ENCODE measurements at regions not wholly inside any gene's neighbourhood (a gene's known extent, or its start where the extent isn't known, plus 50 kb on each side); places are given as distances from the start of the nearest gene placed in this dataset.

DNA sequence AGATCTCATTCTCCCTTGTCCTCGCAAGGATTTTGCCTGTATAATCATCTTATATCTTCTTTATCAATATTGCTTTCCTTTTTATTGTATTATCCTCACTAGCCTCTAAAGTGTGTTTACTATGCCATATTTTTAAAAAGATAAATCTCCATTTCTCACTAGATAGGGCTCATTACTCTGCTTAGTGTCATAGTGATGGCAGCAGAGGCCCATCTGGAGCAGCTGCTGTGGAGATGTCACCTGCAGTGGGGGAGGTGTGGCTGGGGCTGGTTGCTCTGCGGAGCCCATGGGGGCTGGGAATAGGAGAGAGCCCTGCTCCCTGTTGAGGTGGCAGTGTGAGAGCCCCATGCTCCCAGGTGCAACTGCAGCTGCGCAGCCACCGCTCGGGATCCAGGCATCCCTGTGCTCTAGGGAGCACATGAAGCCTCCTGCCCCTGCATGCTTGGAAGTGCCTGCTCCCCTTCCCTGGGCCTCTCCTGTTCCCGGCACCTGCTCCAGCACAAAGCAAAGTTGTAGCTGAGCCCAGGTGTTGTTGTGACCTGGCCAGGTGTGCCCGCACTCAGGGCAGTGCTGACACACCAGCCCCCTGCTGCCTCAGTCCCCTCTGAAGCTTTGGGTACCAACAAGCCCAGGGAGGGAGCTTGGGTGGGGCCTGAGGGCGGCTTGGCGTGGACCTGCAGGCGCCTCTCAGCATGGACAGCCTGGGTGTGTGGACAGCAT, 144.6 kb upstream of the MRPS30 start:
- TF ChIP-seq, protein P1, sequence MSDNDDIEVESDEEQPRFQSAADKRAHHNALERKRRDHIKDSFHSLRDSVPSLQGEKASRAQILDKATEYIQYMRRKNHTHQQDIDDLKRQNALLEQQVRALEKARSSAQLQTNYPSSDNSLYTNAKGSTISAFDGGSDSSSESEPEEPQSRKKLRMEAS (CRISPR knock-in tag; IDR thresholded peaks at IDR 0.05), result no peak
- TF ChIP-seq, protein P2, sequence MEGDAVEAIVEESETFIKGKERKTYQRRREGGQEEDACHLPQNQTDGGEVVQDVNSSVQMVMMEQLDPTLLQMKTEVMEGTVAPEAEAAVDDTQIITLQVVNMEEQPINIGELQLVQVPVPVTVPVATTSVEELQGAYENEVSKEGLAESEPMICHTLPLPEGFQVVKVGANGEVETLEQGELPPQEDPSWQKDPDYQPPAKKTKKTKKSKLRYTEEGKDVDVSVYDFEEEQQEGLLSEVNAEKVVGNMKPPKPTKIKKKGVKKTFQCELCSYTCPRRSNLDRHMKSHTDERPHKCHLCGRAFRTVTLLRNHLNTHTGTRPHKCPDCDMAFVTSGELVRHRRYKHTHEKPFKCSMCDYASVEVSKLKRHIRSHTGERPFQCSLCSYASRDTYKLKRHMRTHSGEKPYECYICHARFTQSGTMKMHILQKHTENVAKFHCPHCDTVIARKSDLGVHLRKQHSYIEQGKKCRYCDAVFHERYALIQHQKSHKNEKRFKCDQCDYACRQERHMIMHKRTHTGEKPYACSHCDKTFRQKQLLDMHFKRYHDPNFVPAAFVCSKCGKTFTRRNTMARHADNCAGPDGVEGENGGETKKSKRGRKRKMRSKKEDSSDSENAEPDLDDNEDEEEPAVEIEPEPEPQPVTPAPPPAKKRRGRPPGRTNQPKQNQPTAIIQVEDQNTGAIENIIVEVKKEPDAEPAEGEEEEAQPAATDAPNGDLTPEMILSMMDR (IDR thresholded peaks at IDR 0.05), result no peak
- TF ChIP-seq, protein P3, sequence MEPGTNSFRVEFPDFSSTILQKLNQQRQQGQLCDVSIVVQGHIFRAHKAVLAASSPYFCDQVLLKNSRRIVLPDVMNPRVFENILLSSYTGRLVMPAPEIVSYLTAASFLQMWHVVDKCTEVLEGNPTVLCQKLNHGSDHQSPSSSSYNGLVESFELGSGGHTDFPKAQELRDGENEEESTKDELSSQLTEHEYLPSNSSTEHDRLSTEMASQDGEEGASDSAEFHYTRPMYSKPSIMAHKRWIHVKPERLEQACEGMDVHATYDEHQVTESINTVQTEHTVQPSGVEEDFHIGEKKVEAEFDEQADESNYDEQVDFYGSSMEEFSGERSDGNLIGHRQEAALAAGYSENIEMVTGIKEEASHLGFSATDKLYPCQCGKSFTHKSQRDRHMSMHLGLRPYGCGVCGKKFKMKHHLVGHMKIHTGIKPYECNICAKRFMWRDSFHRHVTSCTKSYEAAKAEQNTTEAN (CRISPR knock-in tag; IDR thresholded peaks at IDR 0.05), result no peak
- TF ChIP-seq, protein P4, sequence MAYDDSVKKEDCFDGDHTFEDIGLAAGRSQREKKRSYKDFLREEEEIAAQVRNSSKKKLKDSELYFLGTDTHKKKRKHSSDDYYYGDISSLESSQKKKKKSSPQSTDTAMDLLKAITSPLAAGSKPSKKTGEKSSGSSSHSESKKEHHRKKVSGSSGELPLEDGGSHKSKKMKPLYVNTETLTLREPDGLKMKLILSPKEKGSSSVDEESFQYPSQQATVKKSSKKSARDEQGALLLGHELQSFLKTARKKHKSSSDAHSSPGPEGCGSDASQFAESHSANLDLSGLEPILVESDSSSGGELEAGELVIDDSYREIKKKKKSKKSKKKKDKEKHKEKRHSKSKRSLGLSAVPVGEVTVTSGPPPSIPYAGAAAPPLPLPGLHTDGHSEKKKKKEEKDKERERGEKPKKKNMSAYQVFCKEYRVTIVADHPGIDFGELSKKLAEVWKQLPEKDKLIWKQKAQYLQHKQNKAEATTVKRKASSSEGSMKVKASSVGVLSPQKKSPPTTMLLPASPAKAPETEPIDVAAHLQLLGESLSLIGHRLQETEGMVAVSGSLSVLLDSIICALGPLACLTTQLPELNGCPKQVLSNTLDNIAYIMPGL (CRISPR knock-in tag; IDR thresholded peaks at IDR 0.05), result no peak
- TF ChIP-seq, protein P5, sequence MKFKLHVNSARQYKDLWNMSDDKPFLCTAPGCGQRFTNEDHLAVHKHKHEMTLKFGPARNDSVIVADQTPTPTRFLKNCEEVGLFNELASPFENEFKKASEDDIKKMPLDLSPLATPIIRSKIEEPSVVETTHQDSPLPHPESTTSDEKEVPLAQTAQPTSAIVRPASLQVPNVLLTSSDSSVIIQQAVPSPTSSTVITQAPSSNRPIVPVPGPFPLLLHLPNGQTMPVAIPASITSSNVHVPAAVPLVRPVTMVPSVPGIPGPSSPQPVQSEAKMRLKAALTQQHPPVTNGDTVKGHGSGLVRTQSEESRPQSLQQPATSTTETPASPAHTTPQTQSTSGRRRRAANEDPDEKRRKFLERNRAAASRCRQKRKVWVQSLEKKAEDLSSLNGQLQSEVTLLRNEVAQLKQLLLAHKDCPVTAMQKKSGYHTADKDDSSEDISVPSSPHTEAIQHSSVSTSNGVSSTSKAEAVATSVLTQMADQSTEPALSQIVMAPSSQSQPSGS (CRISPR knock-in tag; IDR thresholded peaks at IDR 0.05; ENCODE audit: borderline replicate concordance, low read depth), result no peak
- TF ChIP-seq JUN (CRISPR knock-in tag; IDR thresholded peaks at IDR 0.05) (no peak), ZBTB21 (CRISPR knock-in tag; IDR thresholded peaks at IDR 0.05; ENCODE audit: borderline replicate concordance) (no peak), SP1 (CRISPR knock-in tag; conservative IDR thresholded peaks at IDR 0.05) (no peak), FOXK1 (CRISPR knock-in tag; IDR thresholded peaks at IDR 0.05) (no peak), FOXJ3 (CRISPR knock-in tag; IDR thresholded peaks at IDR 0.05; ENCODE audit: borderline replicate concordance) (no peak)
- TF ChIP-seq, protein P6, sequence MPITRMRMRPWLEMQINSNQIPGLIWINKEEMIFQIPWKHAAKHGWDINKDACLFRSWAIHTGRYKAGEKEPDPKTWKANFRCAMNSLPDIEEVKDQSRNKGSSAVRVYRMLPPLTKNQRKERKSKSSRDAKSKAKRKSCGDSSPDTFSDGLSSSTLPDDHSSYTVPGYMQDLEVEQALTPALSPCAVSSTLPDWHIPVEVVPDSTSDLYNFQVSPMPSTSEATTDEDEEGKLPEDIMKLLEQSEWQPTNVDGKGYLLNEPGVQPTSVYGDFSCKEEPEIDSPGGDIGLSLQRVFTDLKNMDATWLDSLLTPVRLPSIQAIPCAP (CRISPR knock-in tag; IDR thresholded peaks at IDR 0.05), result no peak
